CD4-positive, alpha-beta T cell (primary cell): ENCODE measurements at regions not wholly inside any gene's neighbourhood (a gene's known extent, or its start where the extent isn't known, plus 50 kb on each side); places are given as distances from the start of the nearest gene placed in this dataset.

Experiments
- ATAC-seq: fragments of 200-7000 bp; cut with Tn5 transposase; one replicate; pipeline ENCODE4 v1.10.0; 2022; ENCODE audit warnings: mild to moderate bottlenecking; ENCODE audit not compliant: poor library complexity
- CTCF ChIA-PET: fragments of 350-600 bp; sonication (Branson Sonifier 250); formaldehyde crosslinking; loops from one replicate; lab custom pipeline; 2021; ENCODE audit warnings: antibody characterized with exemption, inconsistent platforms; lab: Charles Lee
- POLR2A ChIA-PET: fragments of 350-600 bp; sonication (Branson Sonifier 250); formaldehyde crosslinking; loops from one replicate; lab custom pipeline; 2021; ENCODE audit warnings: antibody characterized with exemption, inconsistent platforms; lab: Charles Lee
- DNase-seq, 14 experiments: peaks; one replicate each; pipeline ENCODE4 v3.0.0-alpha.2; 2013 to 2020; ENCODE audit warnings: mixed read lengths in 2 of 14
- H3K27ac ChIP-seq, 2 donors: one replicate each; pipeline versions ENCODE4 v1.5.1 to v1.7.0; 2013; ENCODE audit warnings: low read length in 2 of 2, low read depth in 1 of 2, mild to moderate bottlenecking in 1 of 2
- H3K27me3 ChIP-seq, 2 experiments: 1 replicate in 1 of 2; 2 replicates in 1 of 2; pipeline versions ENCODE4 v1.6.1 to v1.7.0; 2013; ENCODE audit warnings: low read length in 2 of 2, control low read depth in 1 of 2, mild to moderate bottlenecking in 1 of 2, moderate library complexity in 1 of 2; ENCODE audit not compliant: insufficient read depth in 2 of 2, control insufficient read depth in 1 of 2
- H3K36me3 ChIP-seq: one replicate; pipeline ENCODE4 v1.6.1; 2013; ENCODE audit warnings: low read length, control low read depth; ENCODE audit not compliant: insufficient read depth
- H3K4me1 ChIP-seq: one replicate; pipeline ENCODE4 v1.6.1; 2013; ENCODE audit warnings: low read length, control low read depth; ENCODE audit not compliant: insufficient read depth
- H3K4me3 ChIP-seq: one replicate; pipeline ENCODE4 v1.5.1; 2013; ENCODE audit warnings: mild to moderate bottlenecking, low read length, moderate library complexity
- H3K9me3 ChIP-seq, 2 experiments: 1 replicate in 1 of 2; 2 replicates in 1 of 2; pipeline versions ENCODE4 v1.6.1 to v1.7.0; 2013; ENCODE audit warnings: low read length in 2 of 2, mild to moderate bottlenecking in 2 of 2, control low read depth in 1 of 2, moderate library complexity in 1 of 2; ENCODE audit not compliant: control insufficient read depth in 1 of 2, insufficient read depth in 1 of 2
- H3K27ac Mint-ChIP-seq: one replicate; pipeline ENCODE4 v1.8.0; 2020; ENCODE audit warnings: mixed read lengths
- H3K27me3 Mint-ChIP-seq: one replicate; pipeline ENCODE4 v1.8.0; 2021; ENCODE audit warnings: mixed read lengths
- H3K36me3 Mint-ChIP-seq: one replicate; pipeline ENCODE4 v1.8.0; 2021; ENCODE audit warnings: low read depth, mixed read lengths
- H3K4me1 Mint-ChIP-seq: one replicate; pipeline ENCODE4 v1.8.0; 2021; ENCODE audit warnings: low read depth, mixed read lengths
- H3K4me3 Mint-ChIP-seq: one replicate; pipeline ENCODE4 v1.8.0; 2020; ENCODE audit warnings: mild to moderate bottlenecking, mixed read lengths
- H3K9me3 Mint-ChIP-seq: one replicate; pipeline ENCODE4 v1.8.0; 2020; ENCODE audit warnings: mixed read lengths
- intact Hi-C, 2 experiments: fragments of 100-400 bp; cut with DNase I in 1 of 2; cut with micrococcal nuclease in 1 of 2; formaldehyde crosslinking; loops; one replicate each; pipeline versions ENCODE4 v1.15.1 to v1.9.0; 2023 to 2025; cut with DNase I, micrococcal nuclease
- TF ChIP-seq, protein P1 (sequence below): fragments of 200-600 bp; IDR thresholded peaks from one replicate; pipeline ENCODE4 v1.8.0; 2022; ENCODE audit warnings: antibody characterized with exemption, mild to moderate bottlenecking

DNA sequence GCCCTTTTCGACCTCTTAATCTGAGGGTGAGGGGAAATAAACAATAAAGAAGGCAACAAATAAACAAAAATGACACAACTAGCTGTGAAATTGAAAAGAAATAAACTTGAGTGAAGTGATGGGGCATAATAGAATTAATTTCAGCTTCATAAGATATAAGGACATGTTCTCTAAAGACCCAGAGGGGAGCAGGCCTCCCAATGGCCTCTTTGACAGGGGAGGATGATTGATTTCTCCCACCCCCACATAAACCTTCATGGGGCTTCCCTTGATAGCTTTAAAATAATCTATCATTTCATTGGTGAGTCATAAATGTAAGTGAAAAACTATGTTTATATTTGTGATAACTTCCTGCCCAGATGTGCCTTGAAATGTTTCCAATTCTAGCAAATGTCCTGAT, 226.3 kb upstream of the RAG2 start:
- H3K27me3 Mint-ChIP-seq = peaks cover 4% of the 10 kb centered on the region
- TF ChIP-seq, protein P1, sequence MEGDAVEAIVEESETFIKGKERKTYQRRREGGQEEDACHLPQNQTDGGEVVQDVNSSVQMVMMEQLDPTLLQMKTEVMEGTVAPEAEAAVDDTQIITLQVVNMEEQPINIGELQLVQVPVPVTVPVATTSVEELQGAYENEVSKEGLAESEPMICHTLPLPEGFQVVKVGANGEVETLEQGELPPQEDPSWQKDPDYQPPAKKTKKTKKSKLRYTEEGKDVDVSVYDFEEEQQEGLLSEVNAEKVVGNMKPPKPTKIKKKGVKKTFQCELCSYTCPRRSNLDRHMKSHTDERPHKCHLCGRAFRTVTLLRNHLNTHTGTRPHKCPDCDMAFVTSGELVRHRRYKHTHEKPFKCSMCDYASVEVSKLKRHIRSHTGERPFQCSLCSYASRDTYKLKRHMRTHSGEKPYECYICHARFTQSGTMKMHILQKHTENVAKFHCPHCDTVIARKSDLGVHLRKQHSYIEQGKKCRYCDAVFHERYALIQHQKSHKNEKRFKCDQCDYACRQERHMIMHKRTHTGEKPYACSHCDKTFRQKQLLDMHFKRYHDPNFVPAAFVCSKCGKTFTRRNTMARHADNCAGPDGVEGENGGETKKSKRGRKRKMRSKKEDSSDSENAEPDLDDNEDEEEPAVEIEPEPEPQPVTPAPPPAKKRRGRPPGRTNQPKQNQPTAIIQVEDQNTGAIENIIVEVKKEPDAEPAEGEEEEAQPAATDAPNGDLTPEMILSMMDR = no peak

DNA sequence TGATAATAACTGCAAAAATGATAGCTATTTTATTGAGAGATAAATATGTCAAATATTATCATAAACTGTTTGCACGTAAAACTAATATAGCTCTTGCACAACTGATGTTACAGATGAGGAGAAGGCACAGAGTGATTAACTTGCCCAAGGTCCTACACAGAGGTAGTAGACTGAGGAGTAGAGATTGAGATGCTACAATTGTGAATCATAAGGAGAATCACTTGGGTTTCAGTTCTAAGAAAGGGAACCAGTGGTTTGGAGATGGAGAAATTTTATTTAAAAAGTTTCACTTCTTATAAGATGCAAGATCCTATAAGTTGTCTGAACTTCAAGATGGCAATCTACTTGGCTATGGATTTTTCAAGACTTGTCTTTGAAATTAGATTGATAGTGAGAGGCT, 224.8 kb upstream of the RAG2 start:
- intact Hi-C loops = no loop called here
- TF ChIP-seq, protein P1 = no peak
- no peak overlapping the region for H3K27ac Mint-ChIP-seq
- peaks cover 4% of the 10 kb centered on the region for H3K27me3 Mint-ChIP-seq
- H3K4me1 Mint-ChIP-seq = no peaks in the 10 kb centered on the region
- H3K27ac ChIP-seq = no peak overlapping the region
- H3K4me1 ChIP-seq = no peaks in the 10 kb centered on the region
- no peak overlapping the region for H3K4me3 ChIP-seq
- no peaks in the 10 kb centered on the region for H3K9me3 ChIP-seq
- no peaks in the 10 kb centered on the region for H3K36me3 ChIP-seq
- H3K4me3 Mint-ChIP-seq = no peak overlapping the region
- ChIA-PET POLR2A (no interaction called here), CTCF (no interaction called here)
- H3K27me3 ChIP-seq = no peaks in the 10 kb centered on the region
- ATAC-seq (no peak), DNase-seq (no peak)
- no peaks in the 10 kb centered on the region for H3K36me3 Mint-ChIP-seq
- no peaks in the 10 kb centered on the region for H3K9me3 Mint-ChIP-seq

More for the DNA sequence above, 226.3 kb upstream of the RAG2 start:
- Histone ChIP-seq H3K36me3 (no peaks in the 10 kb centered on the region), H3K4me1 (no peaks in the 10 kb centered on the region), H3K27me3 (no peaks in the 10 kb centered on the region), H3K27ac (no peak overlapping the region), H3K4me3 (no peak overlapping the region), H3K9me3 (no peaks in the 10 kb centered on the region)
- no peak overlapping the region for H3K27ac Mint-ChIP-seq
- intact Hi-C loops = no loop called here
- H3K9me3 Mint-ChIP-seq = no peaks in the 10 kb centered on the region
- no peaks in the 10 kb centered on the region for H3K36me3 Mint-ChIP-seq
- ATAC-seq (no peak), DNase-seq (no peak)
- ChIA-PET POLR2A (no interaction called here), CTCF (no interaction called here)
- H3K4me1 Mint-ChIP-seq = no peaks in the 10 kb centered on the region
- no peak overlapping the region for H3K4me3 Mint-ChIP-seq

DNA sequence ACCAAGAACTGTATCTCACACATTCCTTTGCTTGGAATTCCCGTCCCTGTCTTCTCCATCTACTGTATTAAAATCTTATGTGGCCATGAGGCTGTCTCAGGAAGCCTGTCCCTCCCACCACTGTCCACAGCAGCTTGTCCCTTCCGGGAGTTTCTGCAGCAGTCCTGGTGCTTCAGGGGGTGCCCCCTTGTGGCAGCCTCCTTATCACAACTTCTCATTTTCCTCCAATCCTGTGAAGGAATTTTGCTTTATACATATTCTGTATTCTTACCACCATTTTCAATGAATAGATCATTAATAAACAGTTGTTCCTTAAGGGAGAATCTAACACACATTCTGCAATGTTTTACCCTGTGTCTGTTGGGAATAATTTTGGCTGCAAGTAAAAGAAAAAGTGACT, 220.4 kb upstream of the RAG2 start:
- DNase-seq (no peak), ATAC-seq (no peak)
- no peaks in the 10 kb centered on the region for H3K9me3 ChIP-seq
- ChIA-PET CTCF (no interaction called here), POLR2A (no interaction called here)
- no peaks in the 10 kb centered on the region for H3K36me3 ChIP-seq
- TF ChIP-seq, protein P1 = no peak
- no peak overlapping the region for H3K27ac ChIP-seq
- H3K4me1 Mint-ChIP-seq = no peaks in the 10 kb centered on the region
- no peaks in the 10 kb centered on the region for H3K9me3 Mint-ChIP-seq
- no peaks in the 10 kb centered on the region for H3K27me3 ChIP-seq
- intact Hi-C loops = no loop called here
- no peak overlapping the region for H3K4me3 Mint-ChIP-seq
- H3K27ac Mint-ChIP-seq = no peak overlapping the region
- no peaks in the 10 kb centered on the region for H3K4me1 ChIP-seq
- H3K36me3 Mint-ChIP-seq = no peaks in the 10 kb centered on the region
- H3K27me3 Mint-ChIP-seq = peaks cover 4% of the 10 kb centered on the region
- no peak overlapping the region for H3K4me3 ChIP-seq
